ENCODE measurements at regions not wholly inside any gene's neighbourhood (a gene's known extent, or its start where the extent isn't known, plus 50 kb on each side); places are given as distances from the start of the nearest gene placed in this dataset.

- DNase-seq (ENCODE audit: low spot score), result no peak
These were observed 126.9 kb upstream of the OSMR start for GRCh38 chr5:38718771-38719391.

GRCh38 chr5:38719403-38719802 lies 126.4 kb upstream of the OSMR start:
- no peak for DNase-seq (ENCODE audit: low spot score)

GRCh38 chr5:38719916-38720315 lies 125.9 kb upstream of the OSMR start:
- no peak for DNase-seq (ENCODE audit: low spot score)

- DNase-seq (ENCODE audit: low spot score), result no peak
These were observed 125.1 kb upstream of the OSMR start for GRCh38 chr5:38720554-38721361.

GRCh38 chr5:38722918-38723317 lies 122.9 kb upstream of the OSMR start:
- DNase-seq (ENCODE audit: low spot score), result no peak

GRCh38 chr5:38723426-38723825 lies 122.4 kb upstream of the OSMR start:
- DNase-seq (ENCODE audit: low spot score), result no peak

- no peak for DNase-seq (ENCODE audit: low spot score)
These were observed 121.3 kb upstream of the OSMR start for GRCh38 chr5:38724301-38725030.

- no peak for DNase-seq (ENCODE audit: low spot score)
These were observed 120.4 kb upstream of the OSMR start for GRCh38 chr5:38725371-38725865.

GRCh38 chr5:38726279-38726678 lies 119.5 kb upstream of the OSMR start:
- no peak for DNase-seq (ENCODE audit: low spot score)

GRCh38 chr5:38728029-38728428 lies 117.8 kb upstream of the OSMR start:
- DNase-seq (ENCODE audit: low spot score), result no peak

GRCh38 chr5:38731461-38731860 lies 114.4 kb upstream of the OSMR start:
- no peak for DNase-seq (ENCODE audit: low spot score)

- no peak for DNase-seq (ENCODE audit: low spot score)
These were observed 111.5 kb upstream of the OSMR start for GRCh38 chr5:38734353-38734752.

- no peak for DNase-seq (ENCODE audit: low spot score)
These were observed 109.7 kb upstream of the OSMR start for GRCh38 chr5:38736089-38736488.

GRCh38 chr5:38737976-38738375 lies 107.8 kb upstream of the OSMR start:
- no peak for DNase-seq (ENCODE audit: low spot score)

GRCh38 chr5:38739011-38739704 lies 106.7 kb upstream of the OSMR start:
- no peak for DNase-seq (ENCODE audit: low spot score)

GRCh38 chr5:38739705-38740045 lies 106.1 kb upstream of the OSMR start:
- DNase-seq (ENCODE audit: low spot score), result no peak

- DNase-seq (ENCODE audit: low spot score), result no peak
These were observed 103.0 kb upstream of the OSMR start for GRCh38 chr5:38742821-38743220.

- no peak for DNase-seq (ENCODE audit: low spot score)
These were observed 102.2 kb upstream of the OSMR start for GRCh38 chr5:38743562-38743961.

- DNase-seq (ENCODE audit: low spot score), result no peak
These were observed 99.7 kb upstream of the OSMR start for GRCh38 chr5:38745836-38746732.

GRCh38 chr5:38749861-38750260 lies 96.0 kb upstream of the OSMR start:
- no peak for DNase-seq (ENCODE audit: low spot score)

- DNase-seq (ENCODE audit: low spot score), result no peak
These were observed 94.7 kb upstream of the OSMR start for GRCh38 chr5:38751103-38751502.

All from mucosa of gallbladder (tissue), 1 donor.